Daoy (cell line): ENCODE measurements at regions not wholly inside any gene's neighbourhood (a gene's known extent, or its start where the extent isn't known, plus 50 kb on each side); places are given as distances from the start of the nearest gene placed in this dataset.
A peak's percentile ranks its signal among the peaks of the same experiment; 100 is the strongest.

ENCODE experiments used
- DNase-seq: peaks from one replicate; pipeline ENCODE4 v3.0.0-alpha.2; 2015; ENCODE audit warnings: low read depth

- no peak for DNase-seq
Measured at GRCh38 chr2:175463589-175464310, 282.2 kb upstream of the ATP5MC3 start.

- no peak for DNase-seq
Measured at GRCh38 chr2:175463169-175463568, 281.7 kb upstream of the ATP5MC3 start.

GRCh38 chr2:175462246-175462645, 280.7 kb upstream of the ATP5MC3 start:
- DNase-seq = no peak

GRCh38 chr2:175461839-175462238, 280.3 kb upstream of the ATP5MC3 start:
- DNase-seq = no peak

GRCh38 chr2:175457895-175458448, 276.5 kb upstream of the ATP5MC3 start:
- no peak for DNase-seq

- DNase-seq = no peak
Measured at GRCh38 chr2:175454953-175455389, 273.5 kb upstream of the ATP5MC3 start.

GRCh38 chr2:175450029-175450760, 268.7 kb upstream of the ATP5MC3 start:
- DNase-seq = no peak

GRCh38 chr2:175449616-175450015, 268.1 kb upstream of the ATP5MC3 start:
- peak; percentile 4 for DNase-seq

- DNase-seq = no peak
Measured at GRCh38 chr2:175446201-175446600, 264.7 kb upstream of the ATP5MC3 start.

- no peak for DNase-seq
Measured at GRCh38 chr2:175445281-175445680, 263.8 kb upstream of the ATP5MC3 start.

- DNase-seq = no peak
Measured at GRCh38 chr2:175442441-175442840, 260.9 kb upstream of the ATP5MC3 start.

- DNase-seq = no peak
Measured at GRCh38 chr2:175441181-175441761, 259.8 kb upstream of the ATP5MC3 start.

GRCh38 chr2:175439416-175439815, 257.9 kb upstream of the ATP5MC3 start:
- DNase-seq = no peak

- DNase-seq = no peak
Measured at GRCh38 chr2:175437167-175437566, 255.7 kb upstream of the ATP5MC3 start.

GRCh38 chr2:175436076-175436475, 254.6 kb upstream of the ATP5MC3 start:
- DNase-seq = no peak

GRCh38 chr2:175435012-175435411, 253.5 kb upstream of the ATP5MC3 start:
- DNase-seq = no peak

- no peak for DNase-seq
Measured at GRCh38 chr2:175432793-175433192, 251.3 kb upstream of the ATP5MC3 start.

- peak; percentile 39 for DNase-seq
Measured at GRCh38 chr2:175432021-175432420, 250.5 kb upstream of the ATP5MC3 start.

- DNase-seq = no peak
Measured at GRCh38 chr2:175431101-175431946, 249.8 kb upstream of the ATP5MC3 start.

GRCh38 chr2:175430236-175430635, 248.7 kb upstream of the ATP5MC3 start:
- no peak for DNase-seq

GRCh38 chr2:175418224-175418835, 236.8 kb upstream of the ATP5MC3 start:
- no peak for DNase-seq
